Loucy (cell line): ENCODE measurements at regions not wholly inside any gene's neighbourhood (a gene's known extent, or its start where the extent isn't known, plus 50 kb on each side); places are given as distances from the start of the nearest gene placed in this dataset.

Experiments used
- H2AFZ ChIP-seq: fragments of 200-600 bp; sonication (generic); 2 replicates; pipeline ENCODE4 v1.6.0; 2016; ENCODE audit warnings: antibody characterized with exemption, mild to moderate bottlenecking, low read length, moderate library complexity
- H3F3A ChIP-seq: fragments of 200-600 bp; 2 replicates; pipeline ENCODE4 v1.6.0; 2016; ENCODE audit warnings: antibody characterized with exemption, low read depth, mild to moderate bottlenecking
- H3K27me3 ChIP-seq: fragments of 200-600 bp; sonication (generic); 2 replicates; pipeline ENCODE4 v1.6.1; 2014; ENCODE audit warnings: low read length, mild to moderate bottlenecking; ENCODE audit not compliant: insufficient read depth, poor library complexity, severe bottlenecking
- H3K36me3 ChIP-seq: fragments of 200-600 bp; sonication (generic); 2 replicates; pipeline ENCODE4 v1.6.1; 2016; ENCODE audit warnings: low read length; ENCODE audit not compliant: insufficient read depth
- H3K4me1 ChIP-seq: fragments of 200-600 bp; sonication (generic); 2 replicates; pipeline ENCODE4 v1.5.1; 2014; ENCODE audit warnings: low read length, mild to moderate bottlenecking; ENCODE audit not compliant: insufficient read depth, poor library complexity, severe bottlenecking
- H3K4me2 ChIP-seq: fragments of 200-600 bp; sonication (generic); 2 replicates; pipeline ENCODE4 v1.6.0; 2014; ENCODE audit warnings: antibody characterized with exemption, low read length, low read depth, mild to moderate bottlenecking; ENCODE audit not compliant: poor library complexity, severe bottlenecking
- H3K4me3 ChIP-seq: fragments of 200-600 bp; sonication (generic); 2 replicates; pipeline ENCODE4 v1.5.1; 2014; ENCODE audit warnings: low read length, mild to moderate bottlenecking, mixed read lengths; ENCODE audit not compliant: poor library complexity, severe bottlenecking
- H3K79me2 ChIP-seq: fragments of 200-600 bp; sonication (generic); 2 replicates; pipeline ENCODE4 v1.6.1; 2014; ENCODE audit warnings: low read length; ENCODE audit not compliant: insufficient read depth
- H3K9ac ChIP-seq: fragments of 200-600 bp; sonication (generic); 2 replicates; pipeline ENCODE4 v1.6.0; 2014; ENCODE audit warnings: mild to moderate bottlenecking, low read depth, low read length, moderate library complexity; ENCODE audit not compliant: poor library complexity, severe bottlenecking
- H3K9me2 ChIP-seq: fragments of 200-600 bp; sonication (generic); replicated peaks from 2 replicates; pipeline ENCODE4 v1.6.1; 2016; ENCODE audit warnings: low read depth, low read length, mixed read lengths
- H3K9me3 ChIP-seq: fragments of 200-600 bp; sonication (generic); 2 replicates; pipeline ENCODE4 v1.6.1; 2014; ENCODE audit warnings: mild to moderate bottlenecking, antibody characterized with exemption, low read length, low read depth; ENCODE audit not compliant: insufficient read depth
- H4K20me1 ChIP-seq: fragments of 200-600 bp; sonication (generic); 2 replicates; pipeline ENCODE4 v1.6.0; 2014; ENCODE audit warnings: antibody characterized with exemption, low read length, mild to moderate bottlenecking; ENCODE audit not compliant: insufficient read depth, poor library complexity, severe bottlenecking
- CTCF ChIP-seq: fragments of 200-600 bp; sonication (generic); conservative IDR thresholded peaks from 2 replicates; pipeline ENCODE4 v1.5.1; 2014; ENCODE audit warnings: mild to moderate bottlenecking, antibody characterized with exemption, low read length
- EZH2phosphoT487 ChIP-seq: fragments of 200-600 bp; IDR thresholded peaks from 2 replicates; pipeline ENCODE4 v1.6.1; 2018; ENCODE audit warnings: antibody characterized with exemption, mild to moderate bottlenecking, moderate library complexity, borderline replicate concordance

GRCh38 chr11:23542189-23542588 is 681.9 kb upstream of the CCDC179 start:
- no peaks in the 10 kb centered on the region for H3K9me2 ChIP-seq
- peak overlapping the region; percentile 31 for H3K4me3 ChIP-seq
- peaks cover 6% of the 10 kb centered on the region; the same call in 1 of the 2 replicates for H3F3A ChIP-seq
- TF ChIP-seq CTCF (no peak), EZH2phosphoT487 (no peak)
- no peak overlapping the region for H3K9ac ChIP-seq
- no peaks in the 10 kb centered on the region for H3K36me3 ChIP-seq
- no peaks in the 10 kb centered on the region for H4K20me1 ChIP-seq
- peaks cover 38% of the 10 kb centered on the region for H3K4me1 ChIP-seq
- peak overlapping the region; percentile 48; the same call in 1 of the 2 replicates for H2AFZ ChIP-seq
- H3K79me2 ChIP-seq = no peaks in the 10 kb centered on the region
- peak overlapping the region; percentile 52 for H3K4me2 ChIP-seq
- H3K27me3 ChIP-seq = no peaks in the 10 kb centered on the region
- 0 out of 2 replicates have a peak, but pooled peaks cover under 1% of the 10 kb centered on the region for H3K9me3 ChIP-seq

GRCh38 chr11:23542816-23543215 is 682.5 kb upstream of the CCDC179 start:
- TF ChIP-seq EZH2phosphoT487 (no peak), CTCF (no peak)
- peak overlapping the region; percentile 48; the same call in 1 of the 2 replicates for H2AFZ ChIP-seq
- H3K36me3 ChIP-seq = no peaks in the 10 kb centered on the region
- no peaks in the 10 kb centered on the region for H3K79me2 ChIP-seq
- H3K9me3 ChIP-seq = no peaks in the 10 kb centered on the region
- H3K4me2 ChIP-seq = peak overlapping the region; percentile 52
- H3K27me3 ChIP-seq = no peaks in the 10 kb centered on the region
- peaks cover 38% of the 10 kb centered on the region for H3K4me1 ChIP-seq
- no peaks in the 10 kb centered on the region for H4K20me1 ChIP-seq
- H3K9me2 ChIP-seq = no peaks in the 10 kb centered on the region
- H3K4me3 ChIP-seq = peak overlapping the region; percentile 31
- H3F3A ChIP-seq = peaks cover 6% of the 10 kb centered on the region; the same call in 1 of the 2 replicates
- no peak overlapping the region for H3K9ac ChIP-seq

- H3K4me3 ChIP-seq = no peak overlapping the region
- H3K9ac ChIP-seq = no peak overlapping the region
- peaks cover 6% of the 10 kb centered on the region; the same call in 1 of the 2 replicates for H3F3A ChIP-seq
- no peaks in the 10 kb centered on the region for H3K9me2 ChIP-seq
- no peaks in the 10 kb centered on the region for H3K36me3 ChIP-seq
- H4K20me1 ChIP-seq = no peaks in the 10 kb centered on the region
- no peak overlapping the region for H3K4me2 ChIP-seq
- H3K4me1 ChIP-seq = peaks cover 38% of the 10 kb centered on the region
- peak overlapping the region; percentile 24; the same call in 1 of the 2 replicates for H2AFZ ChIP-seq
- no peaks in the 10 kb centered on the region for H3K27me3 ChIP-seq
- H3K79me2 ChIP-seq = no peaks in the 10 kb centered on the region
- H3K9me3 ChIP-seq = no peaks in the 10 kb centered on the region
- TF ChIP-seq EZH2phosphoT487 = no peak
- no peak for TF ChIP-seq CTCF
Measured at GRCh38 chr11:23543651-23544222, 683.5 kb upstream of the CCDC179 start.
